ENCODE measurements at regions not wholly inside any gene's neighbourhood (a gene's known extent, or its start where the extent isn't known, plus 50 kb on each side); places are given as distances from the start of the nearest gene placed in this dataset.
A peak's percentile ranks its signal among the peaks of the same experiment; 100 is the strongest.

DNA sequence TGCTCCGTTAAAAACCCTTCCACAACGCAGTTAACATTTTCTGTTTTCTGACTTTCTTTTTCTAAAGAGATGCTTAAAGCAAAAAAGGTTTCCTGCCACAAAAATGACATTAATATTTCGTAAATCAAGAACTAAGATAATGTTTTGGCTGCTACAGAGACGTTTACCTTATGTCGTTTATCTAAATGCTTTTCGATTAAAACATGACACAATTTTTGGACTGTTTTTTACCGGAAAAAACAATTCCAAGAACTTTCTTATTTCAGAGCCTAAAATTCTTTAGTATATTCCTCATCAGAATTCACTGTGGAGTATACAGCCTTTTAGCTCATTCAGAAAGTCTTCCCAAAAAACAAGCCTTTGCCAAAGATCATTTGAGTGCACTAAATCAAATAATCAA, 278.0 kb upstream of the TCF4 start:
- Histone ChIP-seq H3K4me1 (ENCODE audit: low read depth) (no peaks in the 10 kb centered on the region), H3K4me3 (no peak overlapping the region), H3K9me3 (peaks cover 33% of the 10 kb centered on the region), H3K36me3 (ENCODE audit: low read depth) (no peaks in the 10 kb centered on the region)
- TF ChIP-seq CTCF (IDR thresholded peaks at IDR 0.05): no peak
- intact Hi-C loops (cut with DNase I, micrococcal nuclease): loop anchor here in 1 of 2 donors (10.0 kb wide), 1 partner anchor 699 kb away; no protein-coding TSS in a partner anchor
- ATAC-seq: no peak
- DNase-seq: no peak

DNA sequence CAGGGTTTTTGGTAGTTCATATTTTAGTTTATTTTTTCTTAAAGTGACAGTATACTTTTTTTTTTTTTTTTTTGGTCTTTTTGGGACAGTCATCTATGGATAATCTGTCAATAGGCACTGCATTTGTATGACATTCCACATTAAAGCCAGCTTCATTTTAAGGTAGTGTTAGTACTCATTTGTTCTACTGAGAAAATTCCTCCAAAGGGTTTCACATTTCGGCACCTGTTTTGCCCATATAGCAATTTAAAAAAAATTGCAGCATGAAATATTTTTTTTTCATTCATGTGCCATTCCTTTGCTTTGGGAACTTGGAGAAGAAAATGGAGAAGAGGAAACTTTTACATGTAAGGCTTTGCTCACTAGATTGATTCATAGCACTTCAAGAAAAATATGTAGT, 276.3 kb upstream of the TCF4 start:
- no peak overlapping the region for H3K4me3 ChIP-seq
- DNase-seq (no peak), ATAC-seq (no peak)
- no peak for TF ChIP-seq CTCF (IDR thresholded peaks at IDR 0.05)
- intact Hi-C loops (cut with DNase I, micrococcal nuclease): loop anchor here in 1 of 2 donors (10.0 kb wide), 1 partner anchor 701 kb away; no protein-coding TSS in a partner anchor
- H3K36me3 ChIP-seq (ENCODE audit: low read depth): no peaks in the 10 kb centered on the region
- peaks cover 29% of the 10 kb centered on the region for H3K9me3 ChIP-seq
- H3K4me1 ChIP-seq (ENCODE audit: low read depth): no peaks in the 10 kb centered on the region

- Histone ChIP-seq H3K4me3 (no peak overlapping the region), H3K9me3 (peaks cover 29% of the 10 kb centered on the region), H3K4me1 (ENCODE audit: low read depth) (no peaks in the 10 kb centered on the region), H3K36me3 (ENCODE audit: low read depth) (no peaks in the 10 kb centered on the region)
- no peak for TF ChIP-seq CTCF (IDR thresholded peaks at IDR 0.05)
- ATAC-seq: peak; percentile 12
- peak in 1 of 3 donors; percentile 8 for DNase-seq
- intact Hi-C loops (cut with DNase I, micrococcal nuclease): loop anchor here in 1 of 2 donors (10.0 kb wide), 1 partner anchor 701 kb away; no protein-coding TSS in a partner anchor
These were observed 275.9 kb upstream of the TCF4 start for GRCh38 chr18:55863876-55864275.

DNA sequence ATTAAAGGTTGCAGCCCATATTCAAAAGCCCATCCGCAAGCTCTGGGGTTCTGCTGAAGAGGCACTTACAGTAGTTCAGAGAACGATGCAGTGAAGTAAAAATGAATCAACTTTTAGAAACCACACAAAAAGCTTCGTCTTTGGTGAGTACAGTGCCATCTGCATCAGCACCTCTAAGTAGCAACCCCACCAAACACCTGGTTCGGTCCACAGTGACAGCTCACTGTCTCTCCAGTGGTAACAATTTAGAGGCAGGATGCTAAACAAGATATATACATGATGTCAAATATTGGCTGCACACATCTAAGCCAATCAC, 275.4 kb upstream of the TCF4 start:
- peaks cover 29% of the 10 kb centered on the region for H3K9me3 ChIP-seq
- no peaks in the 10 kb centered on the region for H3K36me3 ChIP-seq (ENCODE audit: low read depth)
- intact Hi-C loops (cut with DNase I, micrococcal nuclease): loop anchor here in 1 of 2 donors (10.0 kb wide), 1 partner anchor 701 kb away; no protein-coding TSS in a partner anchor
- no peak for DNase-seq
- no peaks in the 10 kb centered on the region for H3K4me1 ChIP-seq (ENCODE audit: low read depth)
- ATAC-seq: no peak
- no peak overlapping the region for H3K4me3 ChIP-seq
- no peak for TF ChIP-seq CTCF (IDR thresholded peaks at IDR 0.05)

- no peak for ATAC-seq
- DNase-seq: no peak
- Histone ChIP-seq H3K4me3 (no peak overlapping the region), H3K4me1 (ENCODE audit: low read depth) (no peaks in the 10 kb centered on the region), H3K9me3 (peaks cover 29% of the 10 kb centered on the region), H3K36me3 (ENCODE audit: low read depth) (no peaks in the 10 kb centered on the region)
- intact Hi-C loops (cut with DNase I, micrococcal nuclease): loop anchor here in 1 of 2 donors (10.0 kb wide), 1 partner anchor 702 kb away; no protein-coding TSS in a partner anchor
- no peak for TF ChIP-seq CTCF (IDR thresholded peaks at IDR 0.05)
These were observed 274.9 kb upstream of the TCF4 start for GRCh38 chr18:55862693-55863390.

Measured in mucosa of descending colon (tissue), 3 donors.